Activated CD8-positive, alpha-beta memory T cell treated with anti-CD3 and anti-CD28 coated beads, Interleukin-2, amount 10 ng/mL, durations not matched to agents 7 days and 5 days (primary cell): ENCODE measurements at regions not wholly inside any gene's neighbourhood (a gene's known extent, or its start where the extent isn't known, plus 50 kb on each side); places are given as distances from the start of the nearest gene placed in this dataset.

Source experiments
- ATAC-seq: fragments of 150-1000 bp; cut with Tn5 transposase; one replicate; pipeline ENCODE4 v1.10.0; 2021; ENCODE audit warnings: moderate library complexity
- CTCF ChIA-PET: fragments of 350-600 bp; sonication (Branson Sonifier 250); formaldehyde crosslinking; loops from one replicate; lab custom pipeline; 2021; ENCODE audit warnings: antibody characterized with exemption; lab: Charles Lee
- DNase-seq: peaks from one replicate; pipeline ENCODE4 v3.0.0-alpha.2; 2020
- H3K27ac Mint-ChIP-seq: one replicate; pipeline ENCODE4 v1.8.0; 2021; ENCODE audit warnings: mild to moderate bottlenecking, mixed read lengths
- H3K27me3 Mint-ChIP-seq: one replicate; pipeline ENCODE4 v1.8.0; 2021; ENCODE audit warnings: mixed read lengths
- H3K36me3 Mint-ChIP-seq: one replicate; pipeline ENCODE4 v1.8.0; 2021; ENCODE audit warnings: mild to moderate bottlenecking, mixed read lengths
- H3K4me1 Mint-ChIP-seq: one replicate; pipeline ENCODE4 v1.8.0; 2021; ENCODE audit warnings: mixed read lengths
- H3K4me3 Mint-ChIP-seq: one replicate; pipeline ENCODE4 v1.8.0; 2021; ENCODE audit warnings: mild to moderate bottlenecking, moderate library complexity, mixed read lengths
- H3K9me3 Mint-ChIP-seq: one replicate; pipeline ENCODE4 v1.8.0; 2022; ENCODE audit warnings: low read depth, mixed read lengths

DNA sequence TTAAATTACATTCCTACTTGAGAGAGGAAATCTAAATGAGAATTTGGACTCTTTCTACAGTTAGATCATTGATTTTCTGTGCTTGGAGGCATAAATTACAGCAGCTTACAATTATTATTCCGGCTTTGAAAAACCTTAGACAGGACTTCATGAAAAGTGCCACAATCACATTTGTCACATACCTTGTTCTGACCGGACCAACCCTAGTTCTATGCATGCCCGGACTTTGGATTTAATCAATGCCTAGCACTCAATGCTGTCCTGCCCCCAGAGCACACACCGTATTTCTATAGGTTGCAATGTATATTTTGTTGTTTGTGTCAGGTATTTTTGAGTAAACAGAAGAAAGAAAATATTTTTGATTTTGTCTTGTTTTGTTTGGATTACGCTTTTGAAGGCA, 424.7 kb upstream of the PDZRN3 start:
- Mint-ChIP-seq H3K4me1 (no peaks in the 10 kb centered on the region), H3K4me3 (no peak overlapping the region), H3K36me3 (no peaks in the 10 kb centered on the region), H3K9me3 (peaks cover 9% of the 10 kb centered on the region), H3K27me3 (no peaks in the 10 kb centered on the region), H3K27ac (no peak overlapping the region)
- DNase-seq (no peak), ATAC-seq (no peak)
- CTCF ChIA-PET, result no interaction called here

DNA sequence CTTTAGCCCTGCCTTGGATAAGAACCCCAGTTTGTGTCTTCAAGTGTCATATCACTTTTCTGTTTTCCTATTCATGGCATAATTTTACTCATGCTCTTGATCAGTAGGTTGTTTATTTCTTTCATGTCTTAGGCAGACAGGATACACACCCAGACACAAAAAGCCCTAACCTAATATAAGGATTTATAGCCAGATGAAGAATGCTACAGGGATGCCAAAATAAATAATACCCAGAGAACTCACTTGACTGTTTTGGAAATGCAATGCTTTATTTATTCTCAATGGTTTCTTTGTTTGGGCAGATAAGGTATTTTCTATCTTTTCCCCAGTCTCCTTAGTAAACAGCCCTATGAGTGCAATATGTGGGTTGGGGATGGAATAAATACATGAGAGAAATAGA, 424.0 kb upstream of the PDZRN3 start:
- no peaks in the 10 kb centered on the region for H3K4me1 Mint-ChIP-seq
- no peak overlapping the region for H3K27ac Mint-ChIP-seq
- CTCF ChIA-PET, result no interaction called here
- no peak overlapping the region for H3K4me3 Mint-ChIP-seq
- H3K27me3 Mint-ChIP-seq, result no peaks in the 10 kb centered on the region
- no peak for DNase-seq
- no peak for ATAC-seq
- H3K36me3 Mint-ChIP-seq, result no peaks in the 10 kb centered on the region
- H3K9me3 Mint-ChIP-seq, result peaks cover 9% of the 10 kb centered on the region

DNA sequence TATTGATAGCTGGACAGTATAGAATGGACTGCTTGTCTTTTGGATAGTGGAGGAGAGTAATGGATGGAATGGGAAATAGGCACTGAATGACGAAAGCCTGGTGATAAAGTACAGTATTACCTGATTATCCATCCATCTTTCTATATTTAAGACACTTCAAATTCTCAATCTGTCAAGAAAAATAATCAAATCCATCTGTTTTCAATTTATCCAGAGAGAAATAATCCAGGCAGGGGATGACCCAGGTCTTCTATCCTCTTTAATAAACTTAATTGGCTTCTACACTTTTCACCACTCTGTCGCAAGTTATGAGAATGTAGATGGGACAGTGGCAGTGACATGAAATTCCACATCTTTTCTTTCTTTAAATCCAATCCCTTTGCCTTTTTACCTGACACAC, 420.3 kb upstream of the PDZRN3 start:
- ATAC-seq (no peak), DNase-seq (no peak)
- Mint-ChIP-seq H3K4me1 (no peaks in the 10 kb centered on the region), H3K36me3 (no peaks in the 10 kb centered on the region), H3K9me3 (peaks cover 4% of the 10 kb centered on the region), H3K27me3 (no peaks in the 10 kb centered on the region), H3K4me3 (no peak overlapping the region), H3K27ac (no peak overlapping the region)
- CTCF ChIA-PET, result no interaction called here

DNA sequence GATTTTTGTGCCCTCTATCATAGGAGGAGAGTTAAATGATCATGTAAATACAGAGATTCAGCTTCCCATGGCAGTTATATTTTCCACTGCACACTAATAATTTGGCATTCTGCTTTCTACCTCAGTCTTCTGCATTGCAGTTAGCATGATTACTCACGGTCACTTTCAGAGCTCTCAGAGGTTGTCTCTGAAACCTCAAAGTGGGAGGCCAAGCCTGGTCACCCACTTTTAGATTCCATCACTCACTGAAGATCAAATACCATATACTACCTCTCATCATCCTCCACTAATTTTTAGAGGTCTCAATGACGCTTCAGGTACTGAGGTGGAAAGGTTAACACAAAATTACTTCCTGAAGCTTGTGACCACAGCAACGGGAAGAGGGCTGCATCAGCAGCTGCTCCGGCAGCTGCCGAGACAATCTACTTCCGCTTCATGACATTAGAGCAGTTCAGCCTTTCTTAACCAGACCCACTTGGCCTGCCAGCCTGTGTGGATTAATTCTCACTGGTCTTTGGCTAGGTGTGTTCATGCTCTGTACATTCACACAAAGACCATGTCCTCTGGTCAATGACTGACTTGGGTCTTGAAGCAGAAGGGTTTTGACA, 416.4 kb upstream of the PDZRN3 start:
- CTCF ChIA-PET, result no interaction called here

DNA sequence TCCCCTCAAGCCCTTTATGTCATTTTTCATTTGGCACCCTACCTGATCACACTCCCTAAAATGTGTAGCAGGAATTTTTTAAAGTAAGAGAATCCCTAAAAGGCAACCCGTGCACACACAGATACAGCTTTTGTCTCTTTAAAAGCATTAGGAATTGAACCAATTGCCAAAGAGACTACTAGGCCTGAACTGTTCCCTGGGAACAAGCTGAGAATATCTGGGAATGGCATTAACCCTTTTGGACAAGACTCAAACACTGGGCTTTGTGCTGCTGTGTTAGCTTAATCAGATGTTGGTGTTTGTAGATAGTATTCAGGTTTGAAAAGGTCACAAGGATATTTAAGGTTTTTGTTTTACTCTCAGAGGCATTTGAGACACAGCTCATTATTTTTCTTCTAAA, 414.4 kb upstream of the PDZRN3 start:
- CTCF ChIA-PET, result no interaction called here
- H3K27ac Mint-ChIP-seq, result no peak overlapping the region

More for the DNA sequence above, 416.4 kb upstream of the PDZRN3 start:
- DNase-seq, result no peak
- no peaks in the 10 kb centered on the region for H3K36me3 Mint-ChIP-seq
- ATAC-seq, result no peak
- H3K27me3 Mint-ChIP-seq, result no peaks in the 10 kb centered on the region
- no peak overlapping the region for H3K27ac Mint-ChIP-seq
- no peaks in the 10 kb centered on the region for H3K4me1 Mint-ChIP-seq
- no peak overlapping the region for H3K4me3 Mint-ChIP-seq
- H3K9me3 Mint-ChIP-seq, result peaks cover 4% of the 10 kb centered on the region

DNA sequence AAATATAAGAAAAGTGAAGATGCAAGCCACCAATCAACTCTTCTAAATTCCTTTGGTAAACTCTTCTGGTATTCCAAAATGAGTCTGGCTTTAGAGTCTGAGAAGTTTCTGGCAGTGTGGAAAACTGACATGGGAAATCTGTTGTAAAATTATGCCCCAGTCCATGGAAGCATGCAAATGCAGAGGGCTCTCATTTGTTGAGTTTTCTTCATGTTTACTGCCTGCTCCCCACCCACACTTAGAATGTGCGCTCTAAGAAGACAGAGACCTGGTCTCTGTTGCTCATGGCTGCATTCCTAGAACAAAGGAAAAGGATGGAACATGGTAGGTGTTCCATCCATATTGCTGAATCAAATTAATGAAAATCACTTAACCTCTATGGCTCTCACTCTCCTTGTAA, 411.8 kb upstream of the PDZRN3 start:
- CTCF ChIA-PET, result no interaction called here
- Mint-ChIP-seq H3K4me1 (no peaks in the 10 kb centered on the region), H3K4me3 (no peak overlapping the region), H3K27me3 (no peaks in the 10 kb centered on the region), H3K36me3 (no peaks in the 10 kb centered on the region), H3K9me3 (peaks cover 2% of the 10 kb centered on the region), H3K27ac (no peak overlapping the region)
- ATAC-seq (no peak), DNase-seq (no peak)

More for the DNA sequence above, 414.4 kb upstream of the PDZRN3 start:
- Mint-ChIP-seq H3K4me3 (no peak overlapping the region), H3K9me3 (peaks cover 4% of the 10 kb centered on the region), H3K4me1 (no peaks in the 10 kb centered on the region), H3K27me3 (no peaks in the 10 kb centered on the region), H3K36me3 (no peaks in the 10 kb centered on the region)
- no peak for DNase-seq
- no peak for ATAC-seq

DNA sequence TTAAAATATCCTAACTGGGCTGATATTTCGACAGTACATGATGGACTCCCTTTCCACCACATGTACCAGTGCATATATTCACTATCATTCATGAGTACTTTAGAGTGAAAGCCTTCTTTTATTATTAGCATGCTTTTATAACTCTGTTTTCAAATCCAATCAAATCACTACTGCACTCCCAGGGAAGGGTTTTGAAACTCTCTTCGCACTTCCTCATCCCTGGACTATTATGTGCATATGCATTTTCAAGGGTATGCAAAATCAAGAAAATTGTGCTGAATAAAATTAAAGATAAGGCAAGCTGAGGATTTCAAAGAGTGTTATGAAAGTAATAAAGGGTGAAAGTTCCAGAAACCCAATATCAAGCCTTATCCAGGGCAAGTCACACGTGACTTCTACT, 411.4 kb upstream of the PDZRN3 start:
- Mint-ChIP-seq H3K36me3 (no peaks in the 10 kb centered on the region), H3K27ac (no peak overlapping the region), H3K27me3 (no peaks in the 10 kb centered on the region), H3K4me3 (no peak overlapping the region), H3K9me3 (peaks cover 2% of the 10 kb centered on the region), H3K4me1 (no peaks in the 10 kb centered on the region)
- CTCF ChIA-PET, result no interaction called here
- ATAC-seq (no peak), DNase-seq (no peak)

DNA sequence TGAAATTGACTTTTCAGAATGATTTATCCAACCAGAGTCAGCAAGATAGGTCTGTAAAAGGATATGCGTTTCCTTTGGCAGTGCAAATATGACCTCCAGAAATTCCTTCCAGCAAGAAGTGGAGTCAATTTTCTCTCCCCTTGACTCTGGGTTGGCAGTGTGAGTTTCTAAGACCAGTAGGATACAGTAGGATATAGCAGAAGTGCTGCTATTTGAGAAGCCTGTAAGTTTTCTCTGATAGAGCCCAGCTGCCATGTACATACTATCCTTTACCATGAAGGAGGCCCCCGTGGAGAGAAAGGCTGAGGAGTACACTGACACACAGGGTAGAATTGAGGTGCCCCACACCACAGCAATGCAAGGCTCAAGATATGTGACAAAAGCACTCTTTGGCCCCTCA, 409.1 kb upstream of the PDZRN3 start:
- no peak overlapping the region for H3K27ac Mint-ChIP-seq
- CTCF ChIA-PET, result no interaction called here
- H3K27me3 Mint-ChIP-seq, result no peaks in the 10 kb centered on the region
- no peak overlapping the region for H3K4me3 Mint-ChIP-seq
- DNase-seq (no peak), ATAC-seq (no peak)
- peaks cover 5% of the 10 kb centered on the region for H3K9me3 Mint-ChIP-seq
- no peaks in the 10 kb centered on the region for H3K36me3 Mint-ChIP-seq
- H3K4me1 Mint-ChIP-seq, result no peaks in the 10 kb centered on the region

DNA sequence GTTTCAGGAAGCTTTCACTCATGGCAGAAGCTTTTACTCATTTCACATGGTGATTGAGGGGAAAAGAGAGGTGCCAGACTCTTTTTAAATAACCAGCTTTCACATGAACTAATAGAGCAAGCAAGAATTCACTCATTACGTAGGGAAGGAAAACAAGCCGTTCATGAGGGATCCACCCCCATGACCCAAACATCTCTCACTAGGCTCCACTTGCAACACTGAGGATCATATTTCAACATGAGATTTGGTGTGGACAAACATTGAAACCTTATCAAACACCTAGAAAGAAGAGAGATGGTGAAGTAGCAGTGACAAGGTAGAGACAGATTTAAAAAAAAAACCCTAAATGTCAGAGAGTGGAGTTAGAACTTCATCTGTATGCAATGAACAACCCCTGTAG, 408.6 kb upstream of the PDZRN3 start:
- Mint-ChIP-seq H3K4me3 (no peak overlapping the region), H3K27ac (no peak overlapping the region), H3K36me3 (no peaks in the 10 kb centered on the region), H3K27me3 (no peaks in the 10 kb centered on the region), H3K9me3 (peaks cover 5% of the 10 kb centered on the region), H3K4me1 (no peaks in the 10 kb centered on the region)
- ATAC-seq (no peak), DNase-seq (no peak)
- CTCF ChIA-PET, result no interaction called here

DNA sequence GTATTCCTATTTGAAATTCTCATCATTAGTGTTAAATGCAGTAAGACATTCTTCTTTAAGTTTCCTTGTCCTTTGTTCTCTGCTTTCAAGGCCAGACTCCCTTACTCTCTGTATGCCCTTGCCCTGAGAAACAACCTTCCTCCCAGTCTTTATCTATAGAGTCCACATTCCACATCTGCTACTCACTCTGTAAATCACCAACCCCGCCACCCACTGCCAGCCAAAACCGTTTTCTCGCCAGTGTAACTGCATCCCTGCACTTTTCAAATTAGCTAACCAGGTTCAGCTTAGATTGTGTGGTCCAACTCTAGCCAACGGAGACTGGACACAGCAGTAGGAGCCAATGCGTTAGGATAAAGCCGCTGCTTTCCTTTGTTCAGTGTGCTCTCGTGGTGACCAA, 402.4 kb upstream of the PDZRN3 start:
- ATAC-seq (no peak), DNase-seq (no peak)
- Mint-ChIP-seq H3K4me3 (no peak overlapping the region), H3K9me3 (peaks cover 5% of the 10 kb centered on the region), H3K27me3 (no peaks in the 10 kb centered on the region), H3K27ac (no peak overlapping the region), H3K36me3 (no peaks in the 10 kb centered on the region), H3K4me1 (no peaks in the 10 kb centered on the region)
- CTCF ChIA-PET, result no interaction called here

DNA sequence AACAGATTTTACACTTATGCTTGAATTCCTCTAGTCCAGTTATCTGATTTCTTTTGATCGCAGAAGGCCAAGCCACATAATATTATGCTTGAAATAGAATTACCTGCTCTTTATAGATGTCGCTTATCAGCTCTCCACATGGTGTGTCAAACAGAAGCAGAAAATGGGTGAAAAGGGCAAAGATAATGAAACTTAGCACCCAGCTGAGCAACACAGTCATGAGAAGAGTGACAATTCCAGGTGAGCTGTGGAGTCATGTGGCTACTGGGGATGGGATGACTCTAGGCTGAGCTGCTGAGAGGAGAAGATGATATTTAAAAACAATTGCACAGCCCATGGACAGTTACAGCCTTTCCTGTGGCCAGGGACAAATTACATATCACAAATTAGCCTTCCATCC, 398.7 kb upstream of the PDZRN3 start:
- Mint-ChIP-seq H3K27me3 (no peaks in the 10 kb centered on the region), H3K27ac (no peak overlapping the region), H3K4me1 (no peaks in the 10 kb centered on the region), H3K4me3 (no peak overlapping the region), H3K9me3 (peaks cover 5% of the 10 kb centered on the region), H3K36me3 (no peaks in the 10 kb centered on the region)
- DNase-seq, result no peak
- no peak for ATAC-seq
- CTCF ChIA-PET, result no interaction called here

DNA sequence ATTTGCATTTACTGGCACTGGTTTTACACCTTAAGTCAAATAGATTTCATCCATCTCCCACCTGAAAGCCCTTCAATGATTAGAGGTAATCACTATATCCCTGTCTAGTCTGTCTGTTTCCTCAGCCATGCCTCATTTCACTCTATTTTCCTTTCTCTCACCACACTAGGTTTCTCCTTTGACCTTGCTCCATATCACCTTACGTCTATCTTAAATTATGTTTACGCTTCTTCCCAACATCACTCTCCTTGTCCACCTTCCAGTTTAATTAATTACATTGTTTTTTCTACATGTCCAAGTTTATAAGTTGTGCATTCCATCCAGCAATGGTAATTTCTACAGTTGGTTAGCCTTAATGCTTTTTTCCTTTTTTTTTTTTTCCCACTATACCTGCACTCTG, 396.7 kb upstream of the PDZRN3 start:
- Mint-ChIP-seq H3K9me3 (peaks cover 2% of the 10 kb centered on the region), H3K4me1 (no peaks in the 10 kb centered on the region), H3K27me3 (no peaks in the 10 kb centered on the region), H3K36me3 (no peaks in the 10 kb centered on the region), H3K27ac (no peak overlapping the region), H3K4me3 (no peak overlapping the region)
- no peak for DNase-seq
- CTCF ChIA-PET, result no interaction called here
- no peak for ATAC-seq

DNA sequence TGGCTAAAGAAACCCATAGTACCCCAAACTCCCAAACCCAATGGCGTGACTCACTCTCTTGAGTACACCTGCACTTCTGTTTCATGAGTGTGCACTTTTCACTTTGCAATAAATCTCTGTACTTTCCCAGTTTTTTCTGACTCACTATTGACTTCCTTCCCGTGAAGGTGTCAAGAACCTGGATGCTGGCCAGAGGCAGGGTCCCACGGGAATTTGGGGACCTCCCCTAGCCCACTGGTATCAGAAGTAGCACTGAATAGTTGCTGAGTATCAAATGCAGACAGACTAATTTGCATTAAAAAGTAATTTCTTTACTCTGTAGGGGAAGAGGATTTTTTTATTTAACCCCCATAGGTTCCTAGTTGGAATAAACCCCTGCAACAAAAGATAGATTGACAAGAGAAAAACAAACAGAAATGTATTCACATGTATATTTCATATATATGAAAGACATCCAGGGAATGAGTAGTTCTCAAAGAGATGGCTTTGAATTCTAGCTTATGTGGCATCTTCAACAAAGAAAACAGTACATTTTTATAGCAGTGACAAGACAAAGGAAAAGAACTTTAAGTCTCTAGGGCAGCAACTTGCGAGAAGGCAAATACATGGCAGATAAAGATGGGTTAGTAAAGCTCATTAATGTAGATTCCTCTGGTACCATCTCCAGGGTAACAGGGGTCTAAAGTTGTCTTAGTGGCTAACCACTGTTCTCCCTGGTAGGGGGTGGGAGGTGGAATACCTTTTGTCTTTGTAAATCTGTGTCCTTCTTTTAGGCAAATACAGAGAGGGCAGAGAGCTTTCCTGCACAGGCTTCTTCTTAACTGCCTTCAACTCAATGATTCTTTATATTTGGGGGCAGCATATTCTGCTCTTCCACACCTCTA, 385.5 kb upstream of the PDZRN3 start:
- H3K36me3 Mint-ChIP-seq, result no peaks in the 10 kb centered on the region
- H3K9me3 Mint-ChIP-seq, result peaks cover 3% of the 10 kb centered on the region
- no peaks in the 10 kb centered on the region for H3K4me1 Mint-ChIP-seq
- ATAC-seq (no peak), DNase-seq (no peak)
- H3K27ac Mint-ChIP-seq, result no peak overlapping the region
- no peaks in the 10 kb centered on the region for H3K27me3 Mint-ChIP-seq
- no peak overlapping the region for H3K4me3 Mint-ChIP-seq
- CTCF ChIA-PET, result no interaction called here

DNA sequence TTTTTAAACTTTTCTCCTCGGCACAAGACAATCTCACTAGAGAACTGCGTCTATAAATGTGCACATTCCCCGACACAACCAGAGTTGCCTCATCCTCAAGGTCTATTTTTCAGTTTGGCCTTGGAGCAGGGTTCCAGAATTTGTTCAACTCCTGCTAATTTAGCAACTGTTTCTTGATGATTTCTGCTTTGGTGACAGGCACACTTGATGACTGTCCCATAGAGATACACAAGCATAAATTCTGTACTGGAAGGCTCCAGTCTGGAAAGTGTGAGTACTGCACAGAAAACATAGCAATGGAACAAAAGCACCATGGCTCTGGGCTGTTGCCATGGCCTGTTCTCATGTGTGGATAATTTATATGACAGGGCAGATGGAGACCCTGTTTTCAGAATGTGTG, 379.6 kb upstream of the PDZRN3 start:
- ATAC-seq (no peak), DNase-seq (no peak)
- Mint-ChIP-seq H3K4me3 (no peak overlapping the region), H3K27me3 (no peaks in the 10 kb centered on the region), H3K9me3 (peaks cover 3% of the 10 kb centered on the region), H3K27ac (no peak overlapping the region), H3K4me1 (no peaks in the 10 kb centered on the region), H3K36me3 (no peaks in the 10 kb centered on the region)
- CTCF ChIA-PET, result no interaction called here
